HCT116 (cell line): ENCODE measurements at regions not wholly inside any gene's neighbourhood (a gene's known extent, or its start where the extent isn't known, plus 50 kb on each side); places are given as distances from the start of the nearest gene placed in this dataset.

Experiments
- CTCF ChIP-seq, 3 experiments: fragments of 200-600 bp in 1 of 3; sonication (generic) in 1 of 3; IDR thresholded peaks in 2 of 3; conservative IDR thresholded peaks in 1 of 3; 2 replicates each; pipeline ENCODE4 v1.5.1; 2012 to 2017; ENCODE audit warnings: low read depth in 2 of 3, low read length in 2 of 3, antibody characterized with exemption in 1 of 3, borderline replicate concordance in 1 of 3, control low read depth in 1 of 3, mild to moderate bottlenecking in 1 of 3, mixed read lengths in 1 of 3, mixed run types in 1 of 3, moderate library complexity in 1 of 3; ENCODE audit not compliant: insufficient read depth in 1 of 3
- EZH2phosphoT487 ChIP-seq: fragments of 200-600 bp; IDR thresholded peaks from 2 replicates; pipeline ENCODE4 v1.6.1; 2018; ENCODE audit warnings: antibody characterized with exemption, borderline replicate concordance
- JUND ChIP-seq: IDR thresholded peaks from 2 replicates; pipeline ENCODE4 v1.6.1; 2012
- POLR2A ChIP-seq: IDR thresholded peaks from 2 replicates; pipeline ENCODE4 v1.7.0; 2011; ENCODE audit warnings: borderline replicate concordance; ENCODE audit not compliant: insufficient read depth, insufficient read length; ENCODE audit errors: extremely low read depth
- RAD21 ChIP-seq: IDR thresholded peaks from 2 replicates; pipeline ENCODE4 v1.6.1; 2012; ENCODE audit warnings: low read depth, mild to moderate bottlenecking

- TF ChIP-seq CTCF (IDR thresholded peaks at IDR 0.05 in 2 of 3, conservative IDR thresholded peaks at IDR 0.05 in 1 of 3; ENCODE audit: borderline replicate concordance in 1 of 3, insufficient read depth in 1 of 3, low read depth in 2 of 3, low read length in 2 of 3) (no peak), EZH2phosphoT487 (no peak), JUND (no peak), RAD21 (no peak), POLR2A (no peak)
These were observed 66.8 kb upstream of the SLC44A3 start for GRCh38 chr1:94753171-94753972.
